Left lung (tissue), 4 donors: ENCODE measurements at regions not wholly inside any gene's neighbourhood (a gene's known extent, or its start where the extent isn't known, plus 50 kb on each side); places are given as distances from the start of the nearest gene placed in this dataset.
"Not testable (repeated sequence)": the region's sequence is repeated elsewhere in the genome, so short reads cannot be mapped to it uniquely, and the experiment has no call there.

Experiments
- ATAC-seq: fragments of 200-7000 bp; cut with Tn5 transposase; one replicate; pipeline ENCODE4 v1.9.1; 2020; ENCODE audit warnings: moderate library complexity
- DNase-seq, 4 donors: peaks; one replicate each; pipeline ENCODE4 v3.0.0-alpha.2; 2013 to 2020
- H3K27ac ChIP-seq, 2 donors: fragments of 200-600 bp; sonication (generic) in 1 of 2; one replicate each; pipeline versions ENCODE4 v1.5.0 to v1.8.0; 2020 to 2021
- H3K27me3 ChIP-seq, 2 donors: fragments of 200-600 bp; sonication (generic) in 1 of 2; one replicate each; pipeline versions ENCODE4 v1.5.0 to v1.8.0; 2020 to 2021
- H3K36me3 ChIP-seq, 2 donors: fragments of 200-600 bp; sonication (generic) in 1 of 2; one replicate each; pipeline versions ENCODE4 v1.5.0 to v1.8.0; 2020 to 2021
- H3K4me1 ChIP-seq, 2 donors: fragments of 200-600 bp; one replicate each; pipeline ENCODE4 v1.8.0; 2021
- H3K4me3 ChIP-seq, 2 donors: fragments of 200-600 bp; sonication (generic) in 1 of 2; one replicate each; pipeline versions ENCODE4 v1.5.0 to v1.8.0; 2020 to 2021; ENCODE audit warnings: mild to moderate bottlenecking in 1 of 2
- H3K9me3 ChIP-seq, 2 donors: fragments of 200-600 bp; sonication (generic) in 1 of 2; one replicate each; pipeline versions ENCODE4 v1.5.0 to v1.8.0; 2020 to 2021
- intact Hi-C, 2 donors: fragments of 100-400 bp; cut with DNase I; formaldehyde crosslinking; loops; one replicate each; pipeline versions ENCODE4 v1.11.2 to v1.14.2; 2022
- TF ChIP-seq, protein P1 (sequence below), 2 donors: fragments of 200-600 bp; sonication (generic) in 1 of 2; IDR thresholded peaks; one replicate each; pipeline versions ENCODE4 v1.5.0 to v1.8.0; 2021; ENCODE audit warnings: antibody characterized with exemption in 2 of 2
- donor health status: DM: no; HTN: yes; CAD: no.
- donor health status: DM: no; HTN: no; CAD: no.

GRCh38 chr5:89313044-89313443 is 430.1 kb upstream of the MEF2C start:
- H3K4me3 ChIP-seq: no peak overlapping the region
- DNase-seq (no peak), ATAC-seq (peak; percentile 39)
- H3K4me1 ChIP-seq: peaks cover 7 to 13% of the 10 kb centered on the region in 2 donors
- no peak overlapping the region for H3K27ac ChIP-seq
- no peaks in the 10 kb centered on the region for H3K27me3 ChIP-seq
- TF ChIP-seq, protein P1, sequence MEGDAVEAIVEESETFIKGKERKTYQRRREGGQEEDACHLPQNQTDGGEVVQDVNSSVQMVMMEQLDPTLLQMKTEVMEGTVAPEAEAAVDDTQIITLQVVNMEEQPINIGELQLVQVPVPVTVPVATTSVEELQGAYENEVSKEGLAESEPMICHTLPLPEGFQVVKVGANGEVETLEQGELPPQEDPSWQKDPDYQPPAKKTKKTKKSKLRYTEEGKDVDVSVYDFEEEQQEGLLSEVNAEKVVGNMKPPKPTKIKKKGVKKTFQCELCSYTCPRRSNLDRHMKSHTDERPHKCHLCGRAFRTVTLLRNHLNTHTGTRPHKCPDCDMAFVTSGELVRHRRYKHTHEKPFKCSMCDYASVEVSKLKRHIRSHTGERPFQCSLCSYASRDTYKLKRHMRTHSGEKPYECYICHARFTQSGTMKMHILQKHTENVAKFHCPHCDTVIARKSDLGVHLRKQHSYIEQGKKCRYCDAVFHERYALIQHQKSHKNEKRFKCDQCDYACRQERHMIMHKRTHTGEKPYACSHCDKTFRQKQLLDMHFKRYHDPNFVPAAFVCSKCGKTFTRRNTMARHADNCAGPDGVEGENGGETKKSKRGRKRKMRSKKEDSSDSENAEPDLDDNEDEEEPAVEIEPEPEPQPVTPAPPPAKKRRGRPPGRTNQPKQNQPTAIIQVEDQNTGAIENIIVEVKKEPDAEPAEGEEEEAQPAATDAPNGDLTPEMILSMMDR (IDR thresholded peaks at IDR 0.05): no peak
- H3K9me3 ChIP-seq: no peaks in the 10 kb centered on the region
- no peaks in the 10 kb centered on the region for H3K36me3 ChIP-seq
- intact Hi-C loops: no loop called here

DNA sequence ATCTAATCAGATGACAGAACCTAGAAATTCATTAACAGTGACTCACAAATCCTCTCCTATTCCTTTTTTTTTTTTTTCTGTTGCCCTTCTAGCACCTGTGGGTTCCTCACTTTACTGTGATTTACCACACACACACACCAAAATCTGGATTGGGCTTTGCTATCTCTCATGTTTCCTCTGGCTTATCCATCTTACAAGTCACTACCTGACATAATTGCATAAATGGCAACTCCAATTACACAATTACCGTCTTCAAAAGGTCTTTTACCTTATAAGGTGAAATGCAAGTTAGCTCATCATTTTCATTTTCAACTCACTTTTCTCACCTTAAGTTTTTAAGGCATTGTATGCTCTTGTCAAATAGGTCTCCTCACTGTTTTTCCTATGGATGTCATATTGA is 426.3 kb upstream of the MEF2C start:
- Histone ChIP-seq H3K27me3 (no peaks in the 10 kb centered on the region), H3K4me1 (peaks cover 0 to 10% of the 10 kb centered on the region in 2 donors), H3K9me3 (no peaks in the 10 kb centered on the region), H3K27ac (no peak overlapping the region), H3K36me3 (no peaks in the 10 kb centered on the region), H3K4me3 (no peak overlapping the region)
- ATAC-seq: no peak
- intact Hi-C loops: no loop called here
- TF ChIP-seq, protein P1 (IDR thresholded peaks at IDR 0.05): no peak
- no peak for DNase-seq

DNA sequence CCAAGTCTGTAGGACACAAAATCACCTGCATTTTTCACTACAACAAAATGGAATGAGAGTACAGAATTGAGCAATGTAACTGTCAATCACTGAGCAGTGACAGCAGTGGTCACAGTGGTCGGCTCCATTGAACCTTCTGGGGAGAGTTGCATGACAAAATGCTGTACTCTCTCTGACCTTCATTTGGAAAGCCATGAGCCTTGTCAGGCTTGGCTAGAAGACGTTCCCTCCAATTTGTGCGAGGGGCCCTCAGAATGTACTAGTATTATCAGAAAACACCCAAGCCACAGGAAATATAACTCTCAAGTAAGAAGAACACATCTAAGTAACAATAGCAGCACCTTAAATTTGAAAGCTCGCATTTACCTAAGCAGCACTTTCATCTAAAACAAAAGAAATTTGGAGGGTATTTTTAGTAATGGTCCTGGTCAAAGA is 425.6 kb upstream of the MEF2C start:
- Histone ChIP-seq H3K9me3 (no peaks in the 10 kb centered on the region), H3K36me3 (no peaks in the 10 kb centered on the region), H3K4me3 (no peak overlapping the region), H3K27ac (no peak overlapping the region), H3K27me3 (no peaks in the 10 kb centered on the region), H3K4me1 (peaks cover 0 to 3% of the 10 kb centered on the region in 2 donors)
- TF ChIP-seq, protein P1 (IDR thresholded peaks at IDR 0.05): no peak
- DNase-seq (no peak), ATAC-seq (no peak)
- intact Hi-C loops: no loop called here

- Histone ChIP-seq H3K4me3 (no peak overlapping the region), H3K27ac (no peak overlapping the region), H3K4me1 (peaks cover 0 to 5% of the 10 kb centered on the region in 2 donors), H3K9me3 (no peaks in the 10 kb centered on the region), H3K36me3 (no peaks in the 10 kb centered on the region), H3K27me3 (no peaks in the 10 kb centered on the region)
- intact Hi-C loops: no loop called here
- ATAC-seq: no peak
- no peak for DNase-seq
- TF ChIP-seq, protein P1 (IDR thresholded peaks at IDR 0.05): no peak
Observed at GRCh38 chr5:89307972-89308371, 425.0 kb upstream of the MEF2C start.

- ATAC-seq, H3K4me3 ChIP-seq, H3K27ac ChIP-seq, H3K9me3 ChIP-seq, H3K27me3 ChIP-seq, H3K36me3 ChIP-seq, intact Hi-C loops, DNase-seq: not testable (repeated sequence)
- H3K4me1 ChIP-seq: peaks cover 0 to 12% of the 10 kb centered on the region in 2 donors
Observed at GRCh38 chr5:89307141-89307540, 424.2 kb upstream of the MEF2C start.

DNA sequence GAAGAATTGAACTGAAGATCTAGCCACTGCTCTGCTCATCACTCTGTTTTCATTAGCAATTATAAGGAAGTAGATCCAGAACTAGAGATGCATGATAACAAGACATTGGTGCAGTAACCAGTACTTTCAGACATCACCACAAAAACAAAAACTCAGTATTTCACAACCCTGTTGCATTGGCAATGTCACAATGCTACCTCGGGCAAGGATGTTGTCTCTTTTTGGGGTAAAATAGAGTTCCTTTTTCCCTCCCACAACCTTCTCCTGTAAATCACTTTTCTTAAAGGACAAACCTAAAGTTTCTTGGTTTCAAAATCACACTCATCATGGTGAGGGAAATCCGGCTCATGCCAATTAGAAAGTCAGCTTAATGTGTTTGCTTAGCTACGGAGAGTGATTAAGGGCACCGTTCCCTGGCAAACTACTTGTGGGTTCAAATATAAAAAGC is 420.1 kb upstream of the MEF2C start:
- intact Hi-C loops: no loop called here
- Histone ChIP-seq H3K4me1 (peaks cover 0 to 36% of the 10 kb centered on the region in 2 donors), H3K36me3 (no peaks in the 10 kb centered on the region), H3K27me3 (no peaks in the 10 kb centered on the region), H3K4me3 (no peak overlapping the region), H3K27ac (peak overlapping the region in 1 of 2 donors; percentile 72), H3K9me3 (no peaks in the 10 kb centered on the region)
- DNase-seq (no peak), ATAC-seq (peak; percentile 33)
- TF ChIP-seq, protein P1 (IDR thresholded peaks at IDR 0.05): no peak
